GM10248 (cell line): ENCODE measurements at regions not wholly inside any gene's neighbourhood (a gene's known extent, or its start where the extent isn't known, plus 50 kb on each side); places are given as distances from the start of the nearest gene placed in this dataset.
"Not testable (repeated sequence)": the region's sequence is repeated elsewhere in the genome, so short reads cannot be mapped to it uniquely, and the experiment has no call there.

Source experiments
- CTCF ChIA-PET: fragments of 300-600 bp; sonication (Branson Sonifier 250); formaldehyde crosslinking; extraction: SDS; loops from one replicate; lab custom pipeline; 2021; ENCODE audit warnings: antibody characterized with exemption; lab: Yijun Ruan, JAX
- POLR2A ChIA-PET: fragments of 350-650 bp; sonication (Branson Sonifier 250); formaldehyde crosslinking; extraction: SDS; loops from one replicate; lab custom pipeline; 2020; ENCODE audit warnings: antibody characterized with exemption; lab: Yijun Ruan, JAX
- DNase-seq: peaks from one replicate; pipeline ENCODE4 v3.0.0; 2012; ENCODE audit errors: extremely low spot score
- CTCF ChIP-seq: IDR thresholded peaks from 2 replicates; pipeline ENCODE4 v1.5.1; 2012; ENCODE audit warnings: mild to moderate bottlenecking, low read depth; ENCODE audit errors: extremely low read depth, missing control alignments, control extremely low read depth

DNA sequence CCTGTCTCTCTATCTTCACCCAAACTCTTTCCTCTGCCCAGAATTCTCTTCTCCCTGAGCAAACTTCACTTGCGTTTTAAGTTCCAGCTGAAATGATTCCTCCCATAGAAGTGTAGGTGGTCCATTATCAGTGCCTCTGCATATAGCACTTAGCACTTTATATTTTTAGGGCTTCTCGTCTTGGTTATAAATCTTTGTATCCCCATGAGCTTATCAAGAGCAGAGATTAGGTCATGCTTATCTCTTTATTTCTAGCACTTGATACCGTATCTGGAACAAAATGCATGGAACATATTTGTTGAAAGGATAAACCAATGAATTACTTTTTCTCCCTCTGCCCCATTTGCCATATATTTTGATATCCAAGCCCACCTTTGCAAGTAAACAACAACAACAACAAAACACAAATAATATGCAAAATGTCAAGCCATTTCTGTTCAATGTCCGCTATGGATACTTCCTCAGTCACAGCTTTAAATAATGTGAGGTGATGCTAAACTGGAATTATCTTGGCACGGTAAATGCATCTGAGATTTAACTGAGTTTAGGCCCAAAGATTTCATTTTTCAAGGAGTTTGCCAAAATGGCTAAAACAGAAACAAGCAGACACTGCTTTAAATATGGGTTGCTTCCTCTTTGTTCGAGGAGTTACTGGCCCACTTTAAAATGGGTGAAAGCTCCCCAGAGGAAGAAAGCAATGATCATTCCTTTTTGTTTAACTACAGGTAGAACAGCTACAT, 106.2 kb upstream of the STMND1 start:
- CTCF ChIA-PET = no interaction called here

DNA sequence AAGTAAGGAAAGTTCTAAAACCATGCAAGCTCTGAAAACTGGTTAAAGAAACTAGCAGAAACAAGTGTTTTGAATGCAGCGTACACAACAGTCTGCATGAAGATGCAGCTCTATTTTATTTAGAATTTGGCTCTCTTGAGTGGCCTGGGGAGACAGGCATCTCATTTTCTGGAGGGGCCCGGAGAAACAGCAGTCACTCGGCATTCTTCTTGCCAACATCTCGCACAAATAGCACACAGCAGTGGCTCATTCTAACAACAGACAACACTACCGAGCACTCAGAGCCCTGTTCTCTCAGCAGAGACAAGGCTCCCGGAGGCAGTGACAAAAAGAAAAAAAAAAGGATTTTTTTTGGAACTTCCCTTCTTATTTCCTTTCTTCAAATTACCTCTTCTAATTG, 108.5 kb upstream of the STMND1 start:
- TF ChIP-seq CTCF = no peak
- ChIA-PET CTCF (interaction anchor here (2.2 kb wide), 1 partner anchor 11 kb away, joined by 6 read pairs; no protein-coding TSS in a partner anchor), POLR2A (no interaction called here)

More for the DNA sequence above, 106.2 kb upstream of the STMND1 start:
- no peak for TF ChIP-seq CTCF
- no peak for DNase-seq
- POLR2A ChIA-PET = no interaction called here

DNA sequence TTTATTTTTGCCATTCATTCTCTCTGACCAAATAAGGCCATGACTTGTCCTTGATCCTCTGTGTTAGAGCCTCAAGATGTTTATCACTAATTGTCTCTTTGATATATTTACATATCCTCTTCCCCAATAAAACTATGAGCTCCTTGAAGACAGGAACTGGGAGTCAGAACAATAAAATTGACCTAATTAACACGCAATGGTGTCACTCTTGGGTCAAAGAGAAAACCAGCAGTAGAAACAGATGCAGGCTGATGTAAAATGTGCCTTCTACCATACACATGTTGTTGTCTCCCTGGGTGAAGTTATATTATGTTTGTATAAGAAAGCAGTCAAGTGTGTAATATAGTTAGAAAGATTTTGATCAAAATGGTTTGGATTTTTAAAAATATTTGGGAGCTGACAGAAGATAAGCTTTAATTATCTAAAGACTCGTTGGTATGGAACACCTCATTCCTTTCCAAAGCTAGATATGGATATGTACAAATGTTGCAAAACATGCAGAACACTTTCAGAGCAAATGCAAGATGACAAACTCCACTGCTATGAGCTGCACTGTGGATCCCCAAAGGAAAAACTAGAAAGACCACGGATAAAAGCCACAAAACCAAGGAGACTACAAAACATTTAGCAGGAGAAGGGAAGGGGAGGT, 109.7 kb upstream of the STMND1 start:
- CTCF ChIA-PET = interaction anchor here (2.2 kb wide), 1 partner anchor 10 kb away, joined by 6 read pairs; no protein-coding TSS in a partner anchor

More for the DNA sequence above, 108.5 kb upstream of the STMND1 start:
- DNase-seq = no peak

DNA sequence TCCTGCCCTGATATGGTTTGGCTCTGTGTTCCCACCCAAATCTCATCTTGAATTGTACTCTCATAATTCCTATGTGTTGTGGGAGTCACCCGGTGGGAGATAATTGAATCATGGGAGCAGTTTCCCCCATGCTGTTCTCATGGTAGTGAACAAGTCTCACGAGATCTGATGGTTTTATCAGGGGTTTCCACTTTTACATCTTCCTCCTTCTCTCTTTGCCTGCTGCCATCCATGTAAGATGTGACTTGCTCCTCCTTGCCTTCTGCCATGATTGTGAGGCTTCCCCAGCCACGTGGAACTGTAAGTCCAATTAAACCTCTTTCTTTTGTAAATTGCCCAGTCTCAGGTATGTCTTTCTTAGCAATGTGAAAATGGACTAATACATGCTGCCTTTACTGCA, 111.9 kb upstream of the STMND1 start:
- POLR2A ChIA-PET, CTCF ChIA-PET, DNase-seq: not testable (repeated sequence)

More for the DNA sequence above, 109.7 kb upstream of the STMND1 start:
- DNase-seq = no peak
- POLR2A ChIA-PET = no interaction called here
- TF ChIP-seq CTCF = no peak

DNA sequence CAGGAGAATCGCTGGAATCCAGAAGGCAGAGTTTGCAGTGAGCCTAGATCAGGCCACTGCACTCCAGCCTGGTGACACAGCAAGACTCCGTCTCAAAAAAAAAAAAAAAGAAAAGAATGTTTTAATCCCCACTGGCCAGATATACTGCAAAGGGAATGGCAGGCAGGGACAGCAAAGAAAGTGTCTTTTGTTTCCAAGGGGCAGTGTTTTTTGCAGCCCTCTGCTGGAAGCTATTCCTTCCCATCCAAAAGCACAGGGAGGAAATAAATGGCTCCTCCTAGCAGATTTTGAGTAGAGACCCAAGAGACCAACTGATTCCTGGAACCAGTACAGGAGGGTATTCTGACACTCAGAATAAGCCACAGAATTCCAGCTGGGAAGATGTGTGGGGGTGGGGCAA, 112.5 kb upstream of the STMND1 start:
- TF ChIP-seq CTCF = no peak
- DNase-seq = no peak
- ChIA-PET CTCF (no interaction called here), POLR2A (no interaction called here)

DNA sequence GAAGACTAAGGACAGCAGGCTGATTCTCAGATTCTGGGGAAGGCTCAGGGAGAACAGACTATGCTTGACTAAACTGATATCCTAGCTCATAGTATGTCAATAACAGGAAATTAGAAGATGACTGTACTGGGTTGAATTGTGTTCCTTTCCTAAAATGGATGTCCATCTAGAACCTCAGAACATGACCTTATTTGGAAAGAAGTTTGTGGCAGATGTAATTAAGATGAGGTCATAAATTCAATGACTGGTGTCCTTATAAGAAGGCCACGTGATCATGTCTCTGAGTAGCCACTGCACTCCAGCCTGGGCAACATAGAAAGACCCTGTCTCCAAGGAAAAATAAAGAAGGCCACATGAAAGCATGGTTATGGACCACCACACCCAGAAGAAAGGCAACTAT, 113.9 kb upstream of the STMND1 start:
- POLR2A ChIA-PET = no interaction called here
- no peak for TF ChIP-seq CTCF
- no peak for DNase-seq
- CTCF ChIA-PET = interaction anchor here (1.1 kb wide), 1 partner anchor 9 kb away, joined by 3 read pairs; no protein-coding TSS in a partner anchor
